GM12874 (cell line): ENCODE measurements at regions not wholly inside any gene's neighbourhood (a gene's known extent, or its start where the extent isn't known, plus 50 kb on each side); places are given as distances from the start of the nearest gene placed in this dataset.
A peak's percentile ranks its signal among the peaks of the same experiment; 100 is the strongest.

Experiments
- CTCF ChIP-seq: IDR thresholded peaks from 2 replicates; pipeline ENCODE4 v1.5.1; 2011; ENCODE audit warnings: low read depth, mild to moderate bottlenecking, control low read depth, low read length, moderate library complexity; ENCODE audit not compliant: insufficient read depth

- TF ChIP-seq CTCF: no peak
Observed at GRCh38 chr20:6590891-6591637, 176.4 kb upstream of the BMP2 start.

GRCh38 chr20:6588296-6588695 is 179.2 kb upstream of the BMP2 start:
- no peak for TF ChIP-seq CTCF

GRCh38 chr20:6583134-6583738 is 184.2 kb upstream of the BMP2 start:
- TF ChIP-seq CTCF: peak; percentile 61

GRCh38 chr20:6582449-6582848 is 185.0 kb upstream of the BMP2 start:
- TF ChIP-seq CTCF: no peak

- TF ChIP-seq CTCF: no peak
Observed at GRCh38 chr20:6580486-6580885, 187.0 kb upstream of the BMP2 start.

- TF ChIP-seq CTCF: no peak
Observed at GRCh38 chr20:6579824-6580223, 187.7 kb upstream of the BMP2 start.

GRCh38 chr20:6579417-6579816 is 188.1 kb upstream of the BMP2 start:
- no peak for TF ChIP-seq CTCF
